GM12878 (cell line): ENCODE measurements at regions not wholly inside any gene's neighbourhood (a gene's known extent, or its start where the extent isn't known, plus 50 kb on each side); places are given as distances from the start of the nearest gene placed in this dataset.

Experiments
- ATAC-seq: fragments of 200-7000 bp; cut with Tn5 transposase; 3 replicates; pipeline ENCODE4 v1.9.1; 2020; ENCODE audit warnings: mild to moderate bottlenecking, moderate library complexity
- BruUV-seq: library from RNA; stranded (reverse); fragments of 400-500 nt; replicated peaks from 2 replicates; lab custom pipeline; 2021; lab: Mats Ljungman, UMichigan
- CTCF ChIA-PET: fragments of 300-600 bp; sonication (Branson Sonifier 250); formaldehyde crosslinking; extraction: SDS; loops from one replicate; lab custom pipeline; 2021; ENCODE audit warnings: inconsistent platforms; lab: Yijun Ruan, JAX
- POLR2A ChIA-PET: fragments of 350-600 bp; formaldehyde crosslinking; extraction: SDS; loops from one replicate; lab custom pipeline; 2021; ENCODE audit warnings: inconsistent platforms; lab: Charles Lee
- RAD21 ChIA-PET: fragments of 300-600 bp; sonication (Branson Sonifier 250); formaldehyde crosslinking; loops from one replicate; lab custom pipeline; 2023; ENCODE audit warnings: antibody characterized with exemption; ENCODE audit not compliant: unreplicated experiment; lab: Charles Lee
- SMC1A ChIA-PET: fragments of 300-600 bp; sonication (Branson Sonifier 250); formaldehyde crosslinking; loops from one replicate; lab custom pipeline; 2023; ENCODE audit not compliant: unreplicated experiment, uncharacterized antibody; lab: Charles Lee
- DNase-seq: peaks from one replicate; pipeline ENCODE4 v3.0.0-alpha.2; 2011; ENCODE audit warnings: low read depth, low spot score
- FAIRE-seq: peaks from 3 replicates; lab custom pipeline; 2011; peaks lifted over from hg19 to GRCh38; lab: Jason Lieb, UNC
- H2AFZ ChIP-seq: 2 replicates; pipeline ENCODE4 v1.6.0; 2011; ENCODE audit warnings: low read depth, low read length, control low read depth; ENCODE audit not compliant: control insufficient read depth
- H3K27ac ChIP-seq: 2 replicates; pipeline ENCODE4 v1.5.1; 2011; ENCODE audit warnings: control low read depth; ENCODE audit not compliant: control insufficient read depth, insufficient read depth
- H3K27me3 ChIP-seq, 2 experiments: replicated peaks in 1 of 2; 2 replicates each; pipeline versions ENCODE4 v1.6.0 to v1.6.1; 2011; ENCODE audit warnings: low read length in 1 of 2; ENCODE audit not compliant: control insufficient read depth in 2 of 2, insufficient read depth in 2 of 2
- H3K36me3 ChIP-seq, 2 experiments: 2 replicates each; pipeline ENCODE4 v1.5.1; 2011; ENCODE audit warnings: low read length in 1 of 2; ENCODE audit not compliant: control insufficient read depth in 2 of 2, insufficient read depth in 2 of 2
- H3K4me1 ChIP-seq: 2 replicates; pipeline ENCODE4 v1.6.1; 2011; ENCODE audit warnings: mild to moderate bottlenecking, low read length, moderate library complexity, mixed read lengths; ENCODE audit not compliant: control insufficient read depth, insufficient read depth
- H3K4me2 ChIP-seq: 2 replicates; pipeline ENCODE4 v1.6.0; 2011; ENCODE audit warnings: control low read depth; ENCODE audit not compliant: control insufficient read depth, insufficient read depth
- H3K4me3 ChIP-seq: fragments of 200-600 bp; sonication (generic); 2 replicates; pipeline ENCODE4 v1.5.1; 2016
- H3K79me2 ChIP-seq: 2 replicates; pipeline ENCODE4 v1.6.0; 2011; ENCODE audit warnings: low read length; ENCODE audit not compliant: control insufficient read depth, insufficient read depth
- H3K9ac ChIP-seq: 2 replicates; pipeline ENCODE4 v1.8.0; 2011; ENCODE audit warnings: low read length, control low read depth, mixed read lengths; ENCODE audit not compliant: control insufficient read depth, insufficient read depth
- H3K9me3 ChIP-seq: replicated peaks from 3 replicates; pipeline ENCODE4 v1.5.1; 2011; ENCODE audit warnings: mild to moderate bottlenecking, low read length; ENCODE audit not compliant: control insufficient read depth, insufficient read depth
- H4K20me1 ChIP-seq: 2 replicates; pipeline ENCODE4 v1.6.0; 2011; ENCODE audit not compliant: control insufficient read depth, insufficient read depth
- ATF7 ChIP-seq: fragments of 450-650 bp; IDR thresholded peaks from 2 replicates; pipeline ENCODE4 v1.6.1; 2016; ENCODE audit warnings: low read depth, mild to moderate bottlenecking
- BCL11A ChIP-seq: IDR thresholded peaks from 2 replicates; pipeline ENCODE4 v1.6.1; 2011; ENCODE audit warnings: low read depth, low read length
- IKZF1 ChIP-seq: fragments of 450-650 bp; conservative IDR thresholded peaks from 2 replicates; pipeline ENCODE4 v1.6.1; 2017; ENCODE audit warnings: antibody characterized with exemption, mild to moderate bottlenecking
- MTA2 ChIP-seq: fragments of 450-650 bp; IDR thresholded peaks from 2 replicates; pipeline ENCODE4 v1.6.1; 2016; ENCODE audit warnings: low read depth, mild to moderate bottlenecking, moderate library complexity
- PAX8 ChIP-seq: fragments of 450-650 bp; IDR thresholded peaks from 2 replicates; pipeline ENCODE4 v1.6.1; 2017; ENCODE audit warnings: mild to moderate bottlenecking, moderate library complexity
- POLR2A ChIP-seq: IDR thresholded peaks from 2 replicates; pipeline ENCODE4 v1.6.1; 2011; ENCODE audit warnings: low read depth, mild to moderate bottlenecking, low read length
- POLR2AphosphoS2 ChIP-seq: IDR thresholded peaks from 2 replicates; pipeline ENCODE4 v1.6.1; 2011; ENCODE audit warnings: low read depth, mild to moderate bottlenecking, low read length, improper control_type of control experiment, moderate library complexity
- RBBP5 ChIP-seq: fragments of 200-600 bp; sonication (generic); conservative IDR thresholded peaks from 2 replicates; pipeline ENCODE4 v1.6.1; 2016
- TCF7 ChIP-seq: IDR thresholded peaks from 2 replicates; pipeline ENCODE4 v1.6.1; 2014; ENCODE audit warnings: antibody characterized with exemption, borderline replicate concordance
- YBX1 ChIP-seq: fragments of 450-650 bp; IDR thresholded peaks from 2 replicates; pipeline ENCODE4 v1.6.1; 2016; ENCODE audit warnings: antibody characterized with exemption
- WGBS: methylation state at CpG from one replicate; pipeline ENCODE4 v1.1.6; 2016; ENCODE audit warnings: low lambda C conversion rate; ENCODE audit not compliant: insufficient replicate concordance, insufficient coverage; ENCODE audit errors: missing lambda C conversion rate; 5-methylcytosine and 5-hydroxymethylcytosine counted together
- in situ Hi-C: fragments of 300-500 bp; cut with MboI; formaldehyde crosslinking; loops from 9 replicates; pipeline ENCODE4 v1.14.3; 2018; ENCODE audit warnings: mixed read lengths
- intact Hi-C: fragments of 100-400 bp; cut with micrococcal nuclease; formaldehyde crosslinking; loops from one replicate; pipeline ENCODE4 v1.14.2; 2022; ENCODE audit not compliant: unreplicated experiment
- TF ChIP-seq, protein P1 (sequence below): fragments of 450-650 bp; formaldehyde crosslinking; IDR thresholded peaks from 2 replicates; pipeline ENCODE4 v1.5.0; 2022; ENCODE audit warnings: mild to moderate bottlenecking, missing genetic modification characterization
- TF ChIP-seq, protein P2 (sequence below): fragments of 450-650 bp; IDR thresholded peaks from 2 replicates; pipeline ENCODE4 v1.6.1; 2017; ENCODE audit warnings: mild to moderate bottlenecking
- TF ChIP-seq, protein P3 (sequence below), 3 experiments: IDR thresholded peaks in 2 of 3; conservative IDR thresholded peaks in 1 of 3; 2 replicates each; pipeline ENCODE4 v1.5.1; 2011; ENCODE audit warnings: low read depth in 3 of 3, low read length in 3 of 3, mild to moderate bottlenecking in 3 of 3, control low read depth in 2 of 3, moderate library complexity in 2 of 3, inconsistent platforms in 1 of 3, mixed read lengths in 1 of 3; ENCODE audit not compliant: control insufficient read depth in 2 of 3, insufficient read depth in 1 of 3; ENCODE audit errors: extremely low read depth in 1 of 3

DNA sequence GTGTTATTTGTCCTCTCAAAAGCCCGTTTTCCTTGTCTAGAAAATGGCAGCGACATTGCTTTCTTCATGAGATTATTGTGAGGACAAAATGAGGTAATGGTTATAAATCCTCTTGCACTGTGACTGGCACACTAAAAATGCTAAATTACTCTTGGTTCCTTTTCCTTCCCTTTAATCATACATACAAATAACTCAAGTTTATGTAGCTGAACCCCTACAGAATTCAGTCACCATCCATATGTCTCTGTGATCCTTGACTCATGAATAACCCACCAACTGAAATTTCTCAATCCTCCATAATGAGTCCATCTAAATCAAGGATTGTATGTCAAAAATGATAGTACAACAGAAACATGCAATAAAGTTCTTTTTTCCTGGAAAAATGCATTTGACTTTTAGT, 71.3 kb upstream of the VWC2 start:
- SMC1A ChIA-PET: interaction anchor here (1.1 kb wide), 1 partner anchor 33 kb away, joined by 3 read pairs; no protein-coding TSS in a partner anchor
- in situ Hi-C loops (no loop called here), intact Hi-C loops (no loop called here)
- POLR2A ChIA-PET: no interaction called here
- 6% methylated on average over 2 of the region's 2 CpGs for WGBS
- H3K9me3 ChIP-seq: no peaks in the 10 kb centered on the region
- no peaks in the 10 kb centered on the region for H4K20me1 ChIP-seq
- H3K4me1 ChIP-seq: no peaks in the 10 kb centered on the region
- H3K36me3 ChIP-seq: no peaks in the 10 kb centered on the region
- H3K4me2 ChIP-seq: no peak overlapping the region
- no peak overlapping the region for H3K9ac ChIP-seq
- TF ChIP-seq, protein P1, sequence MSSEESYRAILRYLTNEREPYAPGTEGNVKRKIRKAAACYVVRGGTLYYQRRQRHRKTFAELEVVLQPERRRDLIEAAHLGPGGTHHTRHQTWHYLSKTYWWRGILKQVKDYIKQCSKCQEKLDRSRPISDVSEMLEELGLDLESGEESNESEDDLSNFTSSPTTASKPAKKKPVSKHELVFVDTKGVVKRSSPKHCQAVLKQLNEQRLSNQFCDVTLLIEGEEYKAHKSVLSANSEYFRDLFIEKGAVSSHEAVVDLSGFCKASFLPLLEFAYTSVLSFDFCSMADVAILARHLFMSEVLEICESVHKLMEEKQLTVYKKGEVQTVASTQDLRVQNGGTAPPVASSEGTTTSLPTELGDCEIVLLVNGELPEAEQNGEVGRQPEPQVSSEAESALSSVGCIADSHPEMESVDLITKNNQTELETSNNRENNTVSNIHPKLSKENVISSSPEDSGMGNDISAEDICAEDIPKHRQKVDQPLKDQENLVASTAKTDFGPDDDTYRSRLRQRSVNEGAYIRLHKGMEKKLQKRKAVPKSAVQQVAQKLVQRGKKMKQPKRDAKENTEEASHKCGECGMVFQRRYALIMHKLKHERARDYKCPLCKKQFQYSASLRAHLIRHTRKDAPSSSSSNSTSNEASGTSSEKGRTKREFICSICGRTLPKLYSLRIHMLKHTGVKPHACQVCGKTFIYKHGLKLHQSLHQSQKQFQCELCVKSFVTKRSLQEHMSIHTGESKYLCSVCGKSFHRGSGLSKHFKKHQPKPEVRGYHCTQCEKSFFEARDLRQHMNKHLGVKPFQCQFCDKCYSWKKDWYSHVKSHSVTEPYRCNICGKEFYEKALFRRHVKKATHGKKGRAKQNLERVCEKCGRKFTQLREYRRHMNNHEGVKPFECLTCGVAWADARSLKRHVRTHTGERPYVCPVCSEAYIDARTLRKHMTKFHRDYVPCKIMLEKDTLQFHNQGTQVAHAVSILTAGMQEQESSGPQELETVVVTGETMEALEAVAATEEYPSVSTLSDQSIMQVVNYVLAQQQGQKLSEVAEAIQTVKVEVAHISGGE: no peak
- TF ChIP-seq MTA2: no peak
- TF ChIP-seq POLR2A: no peak
- no peak for TF ChIP-seq IKZF1
- no peak for TF ChIP-seq TCF7
- H2AFZ ChIP-seq: no peak overlapping the region
- BruUV-seq: no TSS peak
- RAD21 ChIA-PET: no interaction called here
- FAIRE-seq (no peak), ATAC-seq (no peak), DNase-seq (no peak)
- H3K27ac ChIP-seq: no peak overlapping the region
- H3K27me3 ChIP-seq: no peaks in the 10 kb centered on the region
- no peaks in the 10 kb centered on the region for H3K79me2 ChIP-seq
- CTCF ChIA-PET: no interaction called here
- no peak overlapping the region for H3K4me3 ChIP-seq

DNA sequence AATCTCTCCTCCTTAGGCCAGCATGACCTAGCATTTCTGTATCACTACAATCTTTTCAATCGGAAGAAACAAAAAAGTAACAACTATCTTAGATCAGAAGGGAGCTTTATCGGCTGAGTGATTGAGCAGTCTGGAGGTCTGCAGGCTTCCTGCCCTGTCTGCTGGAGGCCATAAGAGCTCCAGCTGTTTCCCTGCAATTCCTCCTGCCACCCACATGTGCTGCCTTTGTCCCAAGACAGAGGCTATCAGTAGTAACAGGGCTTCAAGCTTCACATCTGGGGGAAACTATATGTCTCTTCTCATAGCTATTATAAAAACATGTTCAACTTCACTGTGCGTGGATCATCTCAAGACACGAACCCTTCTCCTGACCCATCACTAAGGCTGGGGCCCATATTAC, 70.1 kb upstream of the VWC2 start:
- ChIA-PET SMC1A (no interaction called here), RAD21 (no interaction called here), CTCF (no interaction called here), POLR2A (no interaction called here)
- Histone ChIP-seq H3K4me2 (no peak overlapping the region), H3K27me3 (no peaks in the 10 kb centered on the region), H3K4me3 (no peak overlapping the region), H2AFZ (no peak overlapping the region), H3K36me3 (no peaks in the 10 kb centered on the region), H3K9ac (no peak overlapping the region), H3K79me2 (no peaks in the 10 kb centered on the region), H4K20me1 (no peaks in the 10 kb centered on the region), H3K4me1 (no peaks in the 10 kb centered on the region), H3K9me3 (no peaks in the 10 kb centered on the region), H3K27ac (no peak overlapping the region)
- DNase-seq (no peak), FAIRE-seq (no peak), ATAC-seq (no peak)
- no TSS peak for BruUV-seq
- in situ Hi-C loops: no loop called here
- intact Hi-C loops: no loop called here
- WGBS: 23% methylated on average over 4 of the region's 4 CpGs
- no peak for TF ChIP-seq POLR2AphosphoS2
- TF ChIP-seq PAX8: no peak
- TF ChIP-seq, protein P2, sequence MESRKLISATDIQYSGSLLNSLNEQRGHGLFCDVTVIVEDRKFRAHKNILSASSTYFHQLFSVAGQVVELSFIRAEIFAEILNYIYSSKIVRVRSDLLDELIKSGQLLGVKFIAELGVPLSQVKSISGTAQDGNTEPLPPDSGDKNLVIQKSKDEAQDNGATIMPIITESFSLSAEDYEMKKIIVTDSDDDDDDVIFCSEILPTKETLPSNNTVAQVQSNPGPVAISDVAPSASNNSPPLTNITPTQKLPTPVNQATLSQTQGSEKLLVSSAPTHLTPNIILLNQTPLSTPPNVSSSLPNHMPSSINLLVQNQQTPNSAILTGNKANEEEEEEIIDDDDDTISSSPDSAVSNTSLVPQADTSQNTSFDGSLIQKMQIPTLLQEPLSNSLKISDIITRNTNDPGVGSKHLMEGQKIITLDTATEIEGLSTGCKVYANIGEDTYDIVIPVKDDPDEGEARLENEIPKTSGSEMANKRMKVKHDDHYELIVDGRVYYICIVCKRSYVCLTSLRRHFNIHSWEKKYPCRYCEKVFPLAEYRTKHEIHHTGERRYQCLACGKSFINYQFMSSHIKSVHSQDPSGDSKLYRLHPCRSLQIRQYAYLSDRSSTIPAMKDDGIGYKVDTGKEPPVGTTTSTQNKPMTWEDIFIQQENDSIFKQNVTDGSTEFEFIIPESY: no peak
- no peak for TF ChIP-seq YBX1
- no peak for TF ChIP-seq ATF7
- no peak for TF ChIP-seq BCL11A
- TF ChIP-seq, protein P3, sequence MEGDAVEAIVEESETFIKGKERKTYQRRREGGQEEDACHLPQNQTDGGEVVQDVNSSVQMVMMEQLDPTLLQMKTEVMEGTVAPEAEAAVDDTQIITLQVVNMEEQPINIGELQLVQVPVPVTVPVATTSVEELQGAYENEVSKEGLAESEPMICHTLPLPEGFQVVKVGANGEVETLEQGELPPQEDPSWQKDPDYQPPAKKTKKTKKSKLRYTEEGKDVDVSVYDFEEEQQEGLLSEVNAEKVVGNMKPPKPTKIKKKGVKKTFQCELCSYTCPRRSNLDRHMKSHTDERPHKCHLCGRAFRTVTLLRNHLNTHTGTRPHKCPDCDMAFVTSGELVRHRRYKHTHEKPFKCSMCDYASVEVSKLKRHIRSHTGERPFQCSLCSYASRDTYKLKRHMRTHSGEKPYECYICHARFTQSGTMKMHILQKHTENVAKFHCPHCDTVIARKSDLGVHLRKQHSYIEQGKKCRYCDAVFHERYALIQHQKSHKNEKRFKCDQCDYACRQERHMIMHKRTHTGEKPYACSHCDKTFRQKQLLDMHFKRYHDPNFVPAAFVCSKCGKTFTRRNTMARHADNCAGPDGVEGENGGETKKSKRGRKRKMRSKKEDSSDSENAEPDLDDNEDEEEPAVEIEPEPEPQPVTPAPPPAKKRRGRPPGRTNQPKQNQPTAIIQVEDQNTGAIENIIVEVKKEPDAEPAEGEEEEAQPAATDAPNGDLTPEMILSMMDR (IDR thresholded peaks at IDR 0.05 in 2 of 3, conservative IDR thresholded peaks at IDR 0.05 in 1 of 3; ENCODE audit: control insufficient read depth in 2 of 3, extremely low read depth in 1 of 3, insufficient read depth in 1 of 3, low read depth in 3 of 3, low read length in 3 of 3): no peak
- TF ChIP-seq RBBP5: no peak
